ENCODE measurements at regions not wholly inside any gene's neighbourhood (a gene's known extent, or its start where the extent isn't known, plus 50 kb on each side); places are given as distances from the start of the nearest gene placed in this dataset.

- TF ChIP-seq RARB (CRISPR knock-in tag; IDR thresholded peaks at IDR 0.05) = no peak
- no peak for TF ChIP-seq OSR1 (CRISPR knock-in tag; IDR thresholded peaks at IDR 0.05)
- no peak for TF ChIP-seq TCF4 (CRISPR knock-in tag; IDR thresholded peaks at IDR 0.05; ENCODE audit: borderline replicate concordance)
- TF ChIP-seq ZC3H10 (CRISPR knock-in tag; IDR thresholded peaks at IDR 0.05) = no peak
- TF ChIP-seq TSHZ2 (CRISPR knock-in tag; IDR thresholded peaks at IDR 0.05) = no peak
- TF ChIP-seq, protein P1, sequence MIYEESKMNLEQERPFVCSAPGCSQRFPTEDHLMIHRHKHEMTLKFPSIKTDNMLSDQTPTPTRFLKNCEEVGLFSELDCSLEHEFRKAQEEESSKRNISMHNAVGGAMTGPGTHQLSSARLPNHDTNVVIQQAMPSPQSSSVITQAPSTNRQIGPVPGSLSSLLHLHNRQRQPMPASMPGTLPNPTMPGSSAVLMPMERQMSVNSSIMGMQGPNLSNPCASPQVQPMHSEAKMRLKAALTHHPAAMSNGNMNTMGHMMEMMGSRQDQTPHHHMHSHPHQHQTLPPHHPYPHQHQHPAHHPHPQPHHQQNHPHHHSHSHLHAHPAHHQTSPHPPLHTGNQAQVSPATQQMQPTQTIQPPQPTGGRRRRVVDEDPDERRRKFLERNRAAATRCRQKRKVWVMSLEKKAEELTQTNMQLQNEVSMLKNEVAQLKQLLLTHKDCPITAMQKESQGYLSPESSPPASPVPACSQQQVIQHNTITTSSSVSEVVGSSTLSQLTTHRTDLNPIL (CRISPR knock-in tag; IDR thresholded peaks at IDR 0.05; ENCODE audit: low read depth) = no peak
- no peak for TF ChIP-seq ARNTL (CRISPR knock-in tag; IDR thresholded peaks at IDR 0.05; ENCODE audit: borderline replicate concordance, low read depth)
Measured at GRCh38 chr3:83948771-83949170, 1010.0 kb upstream of the CADM2 start.
